ENCODE measurements at regions not wholly inside any gene's neighbourhood (a gene's known extent, or its start where the extent isn't known, plus 50 kb on each side); places are given as distances from the start of the nearest gene placed in this dataset.

DNA sequence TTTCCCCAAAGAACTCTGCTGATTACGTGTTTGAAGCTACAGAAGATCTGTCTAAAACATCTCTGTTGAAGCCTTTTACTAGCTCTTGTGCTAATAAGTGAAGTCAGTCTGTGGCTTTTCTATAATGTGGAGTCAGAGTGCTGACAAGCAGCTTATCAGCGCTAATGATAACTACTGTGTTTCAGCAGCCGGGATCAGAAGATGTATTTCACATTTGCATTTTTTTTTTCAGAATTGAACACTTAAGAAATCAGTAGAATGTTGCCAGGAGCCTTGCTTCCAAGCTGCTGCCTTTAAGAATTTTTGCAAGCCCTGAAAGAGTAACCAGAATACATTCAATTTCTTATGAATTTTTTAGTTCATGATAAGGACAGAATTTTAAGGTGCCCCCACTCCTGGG, 519.4 kb upstream of the NR5A2 start:
- Histone ChIP-seq H3K9me3 (no peaks in the 10 kb centered on the region), H3K4me3 (no peak overlapping the region), H3K27me3 (no peaks in the 10 kb centered on the region), H3K4me1 (no peaks in the 10 kb centered on the region), H3K27ac (no peak overlapping the region), H3K36me3 (no peaks in the 10 kb centered on the region)
- TF ChIP-seq, protein P1, sequence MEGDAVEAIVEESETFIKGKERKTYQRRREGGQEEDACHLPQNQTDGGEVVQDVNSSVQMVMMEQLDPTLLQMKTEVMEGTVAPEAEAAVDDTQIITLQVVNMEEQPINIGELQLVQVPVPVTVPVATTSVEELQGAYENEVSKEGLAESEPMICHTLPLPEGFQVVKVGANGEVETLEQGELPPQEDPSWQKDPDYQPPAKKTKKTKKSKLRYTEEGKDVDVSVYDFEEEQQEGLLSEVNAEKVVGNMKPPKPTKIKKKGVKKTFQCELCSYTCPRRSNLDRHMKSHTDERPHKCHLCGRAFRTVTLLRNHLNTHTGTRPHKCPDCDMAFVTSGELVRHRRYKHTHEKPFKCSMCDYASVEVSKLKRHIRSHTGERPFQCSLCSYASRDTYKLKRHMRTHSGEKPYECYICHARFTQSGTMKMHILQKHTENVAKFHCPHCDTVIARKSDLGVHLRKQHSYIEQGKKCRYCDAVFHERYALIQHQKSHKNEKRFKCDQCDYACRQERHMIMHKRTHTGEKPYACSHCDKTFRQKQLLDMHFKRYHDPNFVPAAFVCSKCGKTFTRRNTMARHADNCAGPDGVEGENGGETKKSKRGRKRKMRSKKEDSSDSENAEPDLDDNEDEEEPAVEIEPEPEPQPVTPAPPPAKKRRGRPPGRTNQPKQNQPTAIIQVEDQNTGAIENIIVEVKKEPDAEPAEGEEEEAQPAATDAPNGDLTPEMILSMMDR (IDR thresholded peaks at IDR 0.05), result no peak
- intact Hi-C loops (cut with DNase I), result no loop called here
- no peak for DNase-seq (ENCODE audit: low spot score in 2 of 2)

DNA sequence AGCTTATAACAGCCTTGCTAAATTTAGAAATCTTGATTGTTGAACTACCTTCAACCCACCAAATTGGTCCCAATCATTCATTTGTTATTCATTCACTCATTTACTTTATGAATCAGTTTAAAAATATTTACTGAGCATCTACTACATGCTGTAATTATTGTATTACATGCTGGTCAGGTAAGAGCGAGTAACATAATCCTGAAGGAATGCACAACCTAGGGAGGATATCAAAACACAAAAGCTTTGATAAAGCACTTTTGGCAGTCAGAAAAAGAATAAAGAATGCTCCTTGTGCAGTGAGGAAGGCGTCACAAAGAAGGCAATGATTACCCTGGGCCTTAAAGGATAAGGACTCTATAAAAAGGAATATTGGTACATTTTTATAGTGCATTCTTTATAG, 518.9 kb upstream of the NR5A2 start:
- intact Hi-C loops (cut with DNase I), result no loop called here
- Histone ChIP-seq H3K36me3 (no peaks in the 10 kb centered on the region), H3K4me3 (no peak overlapping the region), H3K4me1 (no peaks in the 10 kb centered on the region), H3K9me3 (no peaks in the 10 kb centered on the region), H3K27ac (no peak overlapping the region), H3K27me3 (no peaks in the 10 kb centered on the region)
- TF ChIP-seq, protein P1 (IDR thresholded peaks at IDR 0.05), result no peak
- no peak for DNase-seq (ENCODE audit: low spot score in 2 of 2)

DNA sequence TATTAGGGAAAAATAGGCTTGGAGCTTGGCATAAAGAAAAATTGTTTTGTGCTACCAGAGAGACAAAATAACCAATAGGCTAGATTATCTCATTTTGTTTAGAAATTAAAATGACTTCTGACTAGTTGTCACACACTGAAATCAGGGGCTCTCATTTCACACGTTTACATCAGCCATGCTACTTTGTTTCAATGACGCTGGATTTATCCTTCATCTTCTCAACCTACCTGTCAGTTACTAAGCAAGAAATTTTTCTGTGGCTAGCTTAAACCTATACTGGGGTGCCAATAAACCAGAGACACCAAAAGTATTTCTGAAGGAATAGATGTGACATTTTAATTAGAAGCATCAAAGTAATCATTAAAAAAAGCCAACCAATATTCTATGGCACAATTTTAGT, 518.1 kb upstream of the NR5A2 start:
- no peak for DNase-seq (ENCODE audit: low spot score in 2 of 2)
- intact Hi-C loops (cut with DNase I), result no loop called here
- H3K27ac ChIP-seq, result no peak overlapping the region
- no peak overlapping the region for H3K4me3 ChIP-seq
- no peaks in the 10 kb centered on the region for H3K27me3 ChIP-seq
- TF ChIP-seq, protein P1 (IDR thresholded peaks at IDR 0.05), result no peak
- H3K4me1 ChIP-seq, result no peaks in the 10 kb centered on the region
- H3K9me3 ChIP-seq, result no peaks in the 10 kb centered on the region
- no peaks in the 10 kb centered on the region for H3K36me3 ChIP-seq

DNA sequence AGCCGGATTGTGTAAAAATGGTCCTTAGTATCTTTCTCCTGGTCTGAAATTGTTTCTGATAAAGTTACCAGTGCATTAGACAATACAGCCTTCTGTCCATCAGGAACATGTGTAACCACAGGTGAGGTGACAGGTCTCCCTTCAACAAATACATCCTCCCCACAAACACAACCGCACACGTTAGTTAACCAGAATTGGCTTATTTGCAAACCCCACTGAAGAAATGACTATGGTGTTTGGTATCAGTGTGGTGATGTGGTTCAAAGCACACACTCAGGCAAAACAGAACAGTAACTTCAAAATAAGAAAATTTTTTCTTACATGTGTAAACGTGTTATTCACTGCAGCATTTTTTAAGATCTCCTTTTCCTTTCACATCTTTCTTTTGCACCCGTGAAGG, 517.2 kb upstream of the NR5A2 start:
- Histone ChIP-seq H3K9me3 (no peaks in the 10 kb centered on the region), H3K27ac (no peak overlapping the region)
- intact Hi-C loops (cut with DNase I), result no loop called here

DNA sequence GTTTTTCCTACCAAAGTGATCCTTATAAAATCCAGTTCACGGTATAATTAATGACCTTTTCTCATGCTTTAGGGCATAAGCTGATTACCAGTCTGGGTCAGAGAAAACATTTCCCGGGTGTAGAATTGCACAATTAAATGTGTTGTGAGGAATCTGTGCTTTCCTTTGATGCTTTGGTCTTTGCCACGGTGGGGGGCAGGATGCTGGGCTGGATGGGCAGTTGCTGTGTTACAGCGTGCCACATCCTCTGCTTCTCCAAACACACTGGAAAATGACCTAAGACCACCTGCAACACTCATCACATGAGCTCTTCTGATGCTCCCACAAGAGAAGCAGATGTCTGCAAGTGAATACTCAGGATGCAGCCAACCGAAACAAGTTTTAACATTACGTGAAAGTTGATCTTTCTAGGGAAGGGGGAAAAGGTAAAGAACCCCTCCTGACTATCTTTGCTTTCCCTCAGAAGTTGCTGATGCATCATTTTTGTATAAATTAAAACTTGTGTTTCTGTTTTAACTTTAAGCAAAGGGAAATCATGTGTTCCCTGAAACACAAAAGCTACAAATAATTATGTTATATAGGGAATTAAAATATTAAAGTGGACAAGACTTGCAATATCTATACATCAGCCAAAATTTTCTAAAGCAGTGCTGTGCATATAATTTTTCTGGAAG, 515.3 kb upstream of the NR5A2 start:
- H3K4me1 ChIP-seq, result no peaks in the 10 kb centered on the region
- TF ChIP-seq, protein P1 (IDR thresholded peaks at IDR 0.05), result no peak
- intact Hi-C loops (cut with DNase I), result no loop called here
- no peaks in the 10 kb centered on the region for H3K9me3 ChIP-seq
- H3K4me3 ChIP-seq, result no peak overlapping the region
- no peaks in the 10 kb centered on the region for H3K27me3 ChIP-seq
- no peak for DNase-seq (ENCODE audit: low spot score in 2 of 2)
- no peaks in the 10 kb centered on the region for H3K36me3 ChIP-seq
- H3K27ac ChIP-seq, result no peak overlapping the region

More for the DNA sequence above, 517.2 kb upstream of the NR5A2 start:
- Histone ChIP-seq H3K27me3 (no peaks in the 10 kb centered on the region), H3K4me3 (no peak overlapping the region), H3K4me1 (no peaks in the 10 kb centered on the region), H3K36me3 (no peaks in the 10 kb centered on the region)
- no peak for DNase-seq (ENCODE audit: low spot score in 2 of 2)
- TF ChIP-seq, protein P1 (IDR thresholded peaks at IDR 0.05), result no peak

DNA sequence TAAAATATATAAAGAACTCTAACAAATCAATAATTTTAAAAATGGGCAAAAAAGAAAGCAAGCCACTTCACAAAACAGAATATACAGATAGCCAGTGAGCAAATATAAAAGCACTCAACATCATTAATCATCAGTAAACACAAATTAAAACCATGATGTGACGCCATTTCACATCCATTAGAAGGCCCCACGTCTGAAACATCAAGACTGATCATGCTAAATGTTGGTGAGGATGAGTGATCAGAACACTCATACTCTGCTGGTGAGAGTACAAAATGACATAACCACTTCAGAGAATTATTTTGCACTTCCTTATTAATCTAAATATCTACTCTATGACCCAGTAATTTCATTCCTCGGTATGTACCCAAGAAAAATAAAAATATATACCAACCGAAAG, 512.2 kb upstream of the NR5A2 start:
- no peak overlapping the region for H3K4me3 ChIP-seq
- H3K9me3 ChIP-seq, result no peaks in the 10 kb centered on the region
- intact Hi-C loops (cut with DNase I), result no loop called here
- H3K4me1 ChIP-seq, result no peaks in the 10 kb centered on the region
- H3K27ac ChIP-seq, result no peak overlapping the region
- no peak for DNase-seq (ENCODE audit: low spot score in 2 of 2)
- TF ChIP-seq, protein P1 (IDR thresholded peaks at IDR 0.05), result no peak
- no peaks in the 10 kb centered on the region for H3K36me3 ChIP-seq
- no peaks in the 10 kb centered on the region for H3K27me3 ChIP-seq

Measured in ascending aorta (tissue), 2 donors.